ENCODE measurements at regions not wholly inside any gene's neighbourhood (a gene's known extent, or its start where the extent isn't known, plus 50 kb on each side); places are given as distances from the start of the nearest gene placed in this dataset.
A peak's percentile ranks its signal among the peaks of the same experiment; 100 is the strongest.
"Not testable (repeated sequence)": the region's sequence is repeated elsewhere in the genome, so short reads cannot be mapped to it uniquely, and the experiment has no call there.

- H4K20me1 ChIP-seq: no peaks in the 10 kb centered on the region
- no peak overlapping the region for H3K4me2 ChIP-seq
- no peaks in the 10 kb centered on the region for H3K36me3 ChIP-seq
- no peak for TF ChIP-seq Cebpa-rat (IDR thresholded peaks at IDR 0.05)
- no peaks in the 10 kb centered on the region for H3K9me3 ChIP-seq (replicated peaks in 1 of 11)
- no peak overlapping the region for H3K9ac ChIP-seq
- H3K4me1 ChIP-seq: no peaks in the 10 kb centered on the region
- no peak overlapping the region for H3K27ac ChIP-seq
- H3K4me3 ChIP-seq: no peak overlapping the region
- no peaks in the 10 kb centered on the region for H3K27me3 ChIP-seq
Observed at GRCh38 chr4:141467225-141467624, 169.2 kb upstream of the IL15 start.

- TF ChIP-seq Cebpa-rat (IDR thresholded peaks at IDR 0.05): no peak
- H3K27ac ChIP-seq: no peak overlapping the region
- no peaks in the 10 kb centered on the region for H3K4me1 ChIP-seq
- H3K27me3 ChIP-seq: no peaks in the 10 kb centered on the region
- no peaks in the 10 kb centered on the region for H4K20me1 ChIP-seq
- no peak overlapping the region for H3K9ac ChIP-seq
- H3K4me3 ChIP-seq: no peak overlapping the region
- H3K36me3 ChIP-seq: no peaks in the 10 kb centered on the region
- no peak overlapping the region for H3K4me2 ChIP-seq
- no peaks in the 10 kb centered on the region for H3K9me3 ChIP-seq (replicated peaks in 1 of 11)
Observed at GRCh38 chr4:141469392-141469791, 167.0 kb upstream of the IL15 start.

- no peaks in the 10 kb centered on the region for H3K36me3 ChIP-seq
- no peak overlapping the region for H3K27ac ChIP-seq
- no peak overlapping the region for H3K9ac ChIP-seq
- H3K9me3 ChIP-seq (replicated peaks in 1 of 11): 0 out of 22 replicates have a peak, but pooled peaks cover 0 to 4% (median 0%) of the 10 kb centered on the region in 11 experiments
- H4K20me1 ChIP-seq: no peaks in the 10 kb centered on the region
- H3K4me3 ChIP-seq: no peak overlapping the region
- no peaks in the 10 kb centered on the region for H3K4me1 ChIP-seq
- TF ChIP-seq Cebpa-rat (IDR thresholded peaks at IDR 0.05): no peak
- no peaks in the 10 kb centered on the region for H3K27me3 ChIP-seq
- no peak overlapping the region for H3K4me2 ChIP-seq
Observed at GRCh38 chr4:141473026-141473540, 163.3 kb upstream of the IL15 start.

- H3K9ac ChIP-seq: no peak overlapping the region
- no peak overlapping the region for H3K4me3 ChIP-seq
- H3K9me3 ChIP-seq (replicated peaks in 1 of 11): peaks cover 0 to 7% (median 3%) of the 10 kb centered on the region in 11 experiments; a peak in 8 of 22 replicates
- H3K4me1 ChIP-seq: no peaks in the 10 kb centered on the region
- no peak overlapping the region for H3K4me2 ChIP-seq
- TF ChIP-seq Cebpa-rat (IDR thresholded peaks at IDR 0.05): no peak
- H3K36me3 ChIP-seq: no peaks in the 10 kb centered on the region
- H3K27ac ChIP-seq: no peak overlapping the region
- H3K27me3 ChIP-seq: no peaks in the 10 kb centered on the region
- no peaks in the 10 kb centered on the region for H4K20me1 ChIP-seq
Observed at GRCh38 chr4:141473952-141474351, 162.4 kb upstream of the IL15 start.

- Histone ChIP-seq H3K4me3 (no peak overlapping the region), H3K27ac (no peak overlapping the region), H4K20me1 (no peaks in the 10 kb centered on the region), H3K9me3 (replicated peaks in 1 of 11) (peaks cover 37 to 55% (median 48%) of the 10 kb centered on the region in 11 experiments), H3K27me3 (no peaks in the 10 kb centered on the region), H3K36me3 (peaks cover 0 to 5% (median 0%) of the 10 kb centered on the region in 11 experiments; a peak in 1 of 22 replicates), H3K9ac (no peak overlapping the region), H3K4me2 (no peak overlapping the region), H3K4me1 (peaks cover 0 to 12% (median 9%) of the 10 kb centered on the region in 10 experiments; a peak in 11 of 20 replicates)
- no peak for TF ChIP-seq Cebpa-rat (IDR thresholded peaks at IDR 0.05)
Observed at GRCh38 chr4:141480950-141481349, 155.4 kb upstream of the IL15 start.

GRCh38 chr4:141484298-141484697 is 152.1 kb upstream of the IL15 start:
- H3K36me3 ChIP-seq, H3K9ac ChIP-seq, H3K27me3 ChIP-seq, H4K20me1 ChIP-seq: not testable (repeated sequence)
- peaks cover 0 to 12% (median 9%) of the 10 kb centered on the region in 10 experiments; a peak in 11 of 20 replicates for H3K4me1 ChIP-seq
- H3K4me3 ChIP-seq: peak overlapping the region in 2 of 10 experiments; percentile 9 to 11; a peak in 2 of 20 replicates
- peak overlapping the region; percentile 39 to 59 (median 54) for H3K4me2 ChIP-seq
- H3K9me3 ChIP-seq (replicated peaks in 1 of 11): peaks cover 37 to 75% (median 55%) of the 10 kb centered on the region in 11 experiments
- 0 out of 22 replicates have a peak overlapping the region, but pooled peaks of 1 of the 11 experiments have one; percentile 11 for H3K27ac ChIP-seq

GRCh38 chr4:141486375-141486997 is 149.9 kb upstream of the IL15 start:
- Histone ChIP-seq H3K9me3 (replicated peaks in 1 of 11) (peaks cover 17 to 53% (median 35%) of the 10 kb centered on the region in 11 experiments), H3K4me2 (no peak overlapping the region), H4K20me1 (no peaks in the 10 kb centered on the region), H3K27ac (no peak overlapping the region), H3K4me1 (peaks cover 0 to 12% (median 9%) of the 10 kb centered on the region in 10 experiments; a peak in 11 of 20 replicates), H3K36me3 (peaks cover 0 to 3% (median 0%) of the 10 kb centered on the region in 11 experiments; a peak in 1 of 22 replicates), H3K27me3 (no peaks in the 10 kb centered on the region), H3K9ac (no peak overlapping the region), H3K4me3 (no peak overlapping the region)
- TF ChIP-seq Cebpa-rat (IDR thresholded peaks at IDR 0.05): no peak

- H3K4me2 ChIP-seq: no peak overlapping the region
- H3K9ac ChIP-seq: no peak overlapping the region
- no peaks in the 10 kb centered on the region for H3K9me3 ChIP-seq (replicated peaks in 1 of 11)
- no peak overlapping the region for H3K4me3 ChIP-seq
- no peak for TF ChIP-seq Cebpa-rat (IDR thresholded peaks at IDR 0.05)
- H3K27me3 ChIP-seq: no peaks in the 10 kb centered on the region
- no peak overlapping the region for H3K27ac ChIP-seq
- peaks cover 7 to 19% (median 14%) of the 10 kb centered on the region in 10 experiments; a peak in 19 of 20 replicates for H3K4me1 ChIP-seq
- no peaks in the 10 kb centered on the region for H3K36me3 ChIP-seq
- H4K20me1 ChIP-seq: no peaks in the 10 kb centered on the region
Observed at GRCh38 chr4:141497627-141498026, 138.8 kb upstream of the IL15 start.

GRCh38 chr4:141499261-141499853 is 137.0 kb upstream of the IL15 start:
- Histone ChIP-seq H3K4me1 (peaks cover 11 to 24% (median 20%) of the 10 kb centered on the region in 10 experiments; a peak in 19 of 20 replicates), H3K27me3 (no peaks in the 10 kb centered on the region), H4K20me1 (no peaks in the 10 kb centered on the region), H3K9me3 (replicated peaks in 1 of 11) (no peaks in the 10 kb centered on the region), H3K4me3 (no peak overlapping the region), H3K9ac (no peak overlapping the region), H3K27ac (no peak overlapping the region), H3K36me3 (no peaks in the 10 kb centered on the region), H3K4me2 (no peak overlapping the region)
- TF ChIP-seq Cebpa-rat (IDR thresholded peaks at IDR 0.05): no peak
